ENCODE measurements at regions not wholly inside any gene's neighbourhood (a gene's known extent, or its start where the extent isn't known, plus 50 kb on each side); places are given as distances from the start of the nearest gene placed in this dataset.

DNA sequence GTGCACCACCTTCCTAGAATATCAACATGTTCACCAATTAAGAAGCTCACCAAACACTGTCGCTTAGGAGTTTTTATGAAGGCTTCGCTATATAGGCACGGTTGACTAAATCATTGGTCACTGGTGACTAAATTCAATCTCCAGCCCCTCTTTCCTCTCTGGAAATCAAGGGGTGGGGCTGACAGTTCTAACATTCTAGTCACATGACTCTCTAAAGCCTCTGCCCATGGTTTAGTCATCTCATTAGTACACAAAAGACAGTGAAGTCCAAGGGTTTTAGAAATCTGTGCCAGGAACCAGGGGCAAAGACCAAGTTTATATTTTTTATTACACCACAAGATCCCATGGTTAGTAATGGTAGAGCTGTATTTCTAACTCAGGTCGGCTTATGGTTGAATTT is 243.2 kb downstream of the ELAVL2 start:
- no peak for TF ChIP-seq CTCF (IDR thresholded peaks at IDR 0.05; ENCODE audit: insufficient read depth, low read depth, low read length, missing control alignments)
- H3K4me3 ChIP-seq (ENCODE audit: low read length) = no peak overlapping the region
- peak; percentile 94 for DNase-seq (ENCODE audit: low read depth)

DNA sequence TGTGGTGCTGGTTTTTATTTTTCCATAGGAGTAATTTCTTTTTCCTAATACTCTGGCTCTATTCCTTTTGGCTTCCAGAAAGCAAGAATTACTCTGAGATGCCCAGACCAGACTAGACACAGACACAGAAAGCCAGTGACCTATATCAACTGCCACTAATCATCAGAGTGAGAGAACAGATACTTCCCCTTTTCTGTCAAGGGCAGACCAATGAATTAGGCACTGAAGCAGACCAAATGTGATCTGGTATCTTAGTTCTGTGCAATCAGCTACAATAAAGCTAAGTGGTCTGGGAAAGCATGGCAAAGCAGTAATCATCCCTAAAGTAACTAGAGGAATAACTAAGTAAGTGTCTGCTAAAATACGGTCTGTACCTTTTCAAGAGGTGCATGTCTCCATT is 239.1 kb downstream of the ELAVL2 start:
- DNase-seq (ENCODE audit: low read depth) = no peak
- no peak for TF ChIP-seq CTCF (IDR thresholded peaks at IDR 0.05; ENCODE audit: insufficient read depth, low read depth, low read length, missing control alignments)
- H3K4me3 ChIP-seq (ENCODE audit: low read length) = no peak overlapping the region

- TF ChIP-seq CTCF (IDR thresholded peaks at IDR 0.05; ENCODE audit: insufficient read depth, low read depth, low read length, missing control alignments) = no peak
- H3K4me3 ChIP-seq (ENCODE audit: low read length) = no peak overlapping the region
- DNase-seq (ENCODE audit: low read depth) = peak; percentile 32
These were observed 238.6 kb downstream of the ELAVL2 start for GRCh38 chr9:23587433-23587832.

GRCh38 chr9:23587903-23588302 is 238.1 kb downstream of the ELAVL2 start:
- no peak overlapping the region for H3K4me3 ChIP-seq (ENCODE audit: low read length)
- TF ChIP-seq CTCF (IDR thresholded peaks at IDR 0.05; ENCODE audit: insufficient read depth, low read depth, low read length, missing control alignments) = peak; percentile 20
- DNase-seq (ENCODE audit: low read depth) = peak; percentile 23

- peak; percentile 81 for DNase-seq (ENCODE audit: low read depth)
- H3K4me3 ChIP-seq (ENCODE audit: low read length) = no peak overlapping the region
- no peak for TF ChIP-seq CTCF (IDR thresholded peaks at IDR 0.05; ENCODE audit: insufficient read depth, low read depth, low read length, missing control alignments)
These were observed 235.6 kb downstream of the ELAVL2 start for GRCh38 chr9:23590276-23591000.

DNA sequence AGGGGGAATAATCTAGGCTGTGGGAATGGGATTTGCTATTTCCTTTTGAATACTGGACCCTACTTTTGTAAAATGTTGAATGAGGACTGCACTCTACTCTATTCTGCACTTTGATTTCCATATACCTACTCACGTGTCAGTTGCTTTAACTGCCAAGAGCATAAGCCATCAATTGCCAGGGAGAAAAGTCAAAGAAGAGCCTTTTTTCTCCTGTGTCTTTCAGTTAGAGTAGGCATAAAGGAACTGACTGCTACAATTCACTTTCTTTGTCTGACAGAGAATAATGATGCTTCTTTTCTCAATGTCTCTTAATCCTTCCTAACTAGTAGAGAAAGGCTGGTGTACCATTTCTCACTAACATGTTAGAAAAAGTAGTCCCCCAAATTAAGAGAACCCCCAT is 231.6 kb downstream of the ELAVL2 start:
- DNase-seq (ENCODE audit: low read depth) = no peak
- H3K4me3 ChIP-seq (ENCODE audit: low read length) = no peak overlapping the region
- TF ChIP-seq CTCF (IDR thresholded peaks at IDR 0.05; ENCODE audit: insufficient read depth, low read depth, low read length, missing control alignments) = no peak
